HCT116 (cell line): ENCODE measurements at regions not wholly inside any gene's neighbourhood (a gene's known extent, or its start where the extent isn't known, plus 50 kb on each side); places are given as distances from the start of the nearest gene placed in this dataset.

Experiments
- EZH2 ChIP-seq: fragments of 200-600 bp; sonication (generic); IDR thresholded peaks from 2 replicates; pipeline ENCODE4 v1.6.1; 2017; ENCODE audit warnings: antibody characterized with exemption, mixed run types
- POLR2AphosphoS5 ChIP-seq: IDR thresholded peaks from 2 replicates; pipeline ENCODE4 v1.6.1; 2011; ENCODE audit warnings: mild to moderate bottlenecking, low read depth, low read length, moderate library complexity

GRCh38 chr5:162544905-162545304 lies 477.3 kb downstream of the GABRG2 start:
- TF ChIP-seq EZH2 (no peak), POLR2AphosphoS5 (no peak)
